Fibroblast of peridontal ligament (primary cell): ENCODE measurements at regions not wholly inside any gene's neighbourhood (a gene's known extent, or its start where the extent isn't known, plus 50 kb on each side); places are given as distances from the start of the nearest gene placed in this dataset.
"Not testable (repeated sequence)": the region's sequence is repeated elsewhere in the genome, so short reads cannot be mapped to it uniquely, and the experiment has no call there.

Source experiments
- DNase-seq: peaks from one replicate; pipeline ENCODE4 v3.0.0-alpha.2; 2010; ENCODE audit errors: extremely low read depth

DNA sequence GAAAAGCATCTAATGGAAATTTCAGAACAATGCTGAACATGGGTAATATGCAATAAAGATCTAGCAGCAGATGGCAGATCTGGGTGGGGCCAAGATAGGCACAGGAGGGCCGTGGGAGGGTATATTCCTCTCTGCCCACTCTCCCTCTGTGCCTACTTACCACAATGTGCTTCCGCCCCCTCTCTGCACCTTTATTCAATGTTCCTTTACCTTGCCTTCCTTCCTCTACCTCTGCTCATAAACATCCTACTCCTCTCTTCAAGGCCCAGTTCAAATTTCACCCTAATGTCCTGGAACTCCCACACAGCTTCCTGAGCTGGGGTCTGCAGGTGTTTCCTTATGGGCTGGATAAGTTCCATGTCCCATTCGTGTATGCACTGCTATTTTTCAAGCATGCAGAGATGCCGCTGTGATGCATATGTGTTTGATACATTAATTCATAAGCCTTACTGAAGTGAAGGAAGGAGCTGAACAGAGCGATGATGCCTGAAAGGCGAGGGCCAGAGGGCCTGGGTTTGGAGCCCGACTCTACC lies 65.6 kb upstream of the EDEM3 start:
- DNase-seq = no peak

DNA sequence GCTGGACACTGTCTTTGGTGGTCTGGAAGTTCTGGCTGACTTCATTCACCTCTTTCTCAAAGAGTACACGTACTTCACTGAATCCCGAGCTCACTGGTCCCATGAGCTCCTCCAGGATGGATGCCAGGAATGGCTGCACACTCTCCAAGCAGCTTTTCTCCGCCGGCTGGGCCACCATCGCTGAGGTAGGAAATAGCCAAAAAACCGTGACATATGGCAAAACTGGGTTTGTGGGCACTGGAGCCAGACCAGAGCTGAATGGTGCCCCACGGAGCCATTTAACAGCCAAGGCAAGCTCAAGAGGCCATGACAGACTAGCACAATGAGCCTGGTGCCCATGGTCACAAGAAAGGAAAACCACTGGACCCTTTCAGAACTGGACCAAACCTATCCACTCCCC lies 64.0 kb upstream of the EDEM3 start:
- no peak for DNase-seq

DNA sequence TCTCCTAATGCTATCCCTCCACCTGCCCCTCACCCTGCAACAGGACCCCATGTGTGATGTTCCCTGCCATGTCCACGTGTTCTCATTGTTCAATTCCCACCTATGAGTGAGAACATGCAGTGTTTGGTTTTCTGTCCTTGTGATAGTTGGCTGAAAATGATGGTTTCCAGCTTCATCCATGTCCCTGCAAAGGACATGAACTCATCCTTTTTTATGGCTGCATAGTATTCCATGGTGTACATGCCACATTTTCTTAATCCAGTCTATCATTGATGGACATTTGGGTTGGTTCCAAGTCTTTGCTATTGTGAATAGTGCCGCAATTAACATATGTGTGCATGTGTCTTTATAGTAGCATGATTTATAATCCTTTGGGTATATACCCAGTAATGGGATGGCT lies 62.3 kb upstream of the EDEM3 start:
- not testable (repeated sequence) for DNase-seq

GRCh38 chr1:184813528-184814089 lies 59.0 kb upstream of the EDEM3 start:
- DNase-seq = no peak

- no peak for DNase-seq
Observed at GRCh38 chr1:184811439-184812111, 56.9 kb upstream of the EDEM3 start.

- peak; percentile 34 for DNase-seq
Observed at GRCh38 chr1:184810735-184811343, 56.2 kb upstream of the EDEM3 start.

DNA sequence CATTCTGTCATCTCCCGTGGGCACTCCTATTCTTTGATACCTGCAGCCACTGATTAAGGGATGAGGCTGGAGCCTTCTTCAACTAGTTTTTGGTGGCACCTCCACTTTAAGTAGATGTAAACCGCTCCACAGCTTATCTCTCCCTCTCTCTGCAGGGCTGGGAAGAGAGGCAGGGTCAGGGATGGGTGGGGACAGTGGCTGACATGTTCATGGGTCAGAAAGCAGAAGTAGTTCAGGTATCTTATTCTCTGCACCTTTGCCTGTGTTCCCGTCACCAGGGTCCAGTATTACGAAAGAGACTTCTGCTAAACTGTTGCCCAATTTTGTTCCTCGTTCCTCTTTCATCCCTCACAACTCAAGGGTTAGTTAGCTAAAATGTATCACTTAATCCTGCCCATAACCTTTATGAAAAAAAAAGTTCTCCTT lies 51.7 kb upstream of the EDEM3 start:
- no peak for DNase-seq

DNA sequence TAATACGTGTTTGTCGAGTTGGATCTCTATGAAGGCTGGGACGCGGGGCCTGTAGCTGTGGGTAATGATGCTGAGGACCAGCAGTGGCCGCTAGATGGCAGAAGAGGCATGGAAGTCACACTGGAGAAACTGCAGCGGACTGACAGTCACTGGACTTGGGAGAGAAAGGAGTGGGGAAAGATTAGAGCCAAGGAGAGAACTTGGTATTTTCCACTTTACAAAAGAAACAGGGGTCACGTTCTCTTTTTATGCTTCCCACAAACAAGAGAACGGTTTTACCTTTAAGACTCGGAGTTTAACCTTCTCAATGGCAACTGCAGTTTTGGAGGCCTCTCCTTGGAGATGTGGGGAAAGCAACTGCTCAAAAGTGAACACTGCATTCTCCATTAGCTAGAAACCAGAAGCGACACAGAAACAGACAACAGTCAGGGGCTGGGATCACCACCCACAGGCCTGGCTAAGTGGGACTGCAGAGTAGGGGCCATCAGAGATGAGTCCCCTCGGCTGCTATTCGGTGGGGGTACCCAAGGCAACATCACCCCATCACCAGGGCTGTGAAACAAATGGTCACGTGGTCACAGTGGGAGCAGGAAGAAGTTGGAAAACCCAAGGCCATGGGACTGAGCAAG lies 51.1 kb upstream of the EDEM3 start:
- DNase-seq = peak; percentile 90
